ENCODE measurements at regions not wholly inside any gene's neighbourhood (a gene's known extent, or its start where the extent isn't known, plus 50 kb on each side); places are given as distances from the start of the nearest gene placed in this dataset.

- intact Hi-C loops (cut with micrococcal nuclease): no loop called here
- Mint-ChIP-seq H3K4me1 (peaks cover 20% of the 10 kb centered on the region), H3K36me3 (ENCODE audit: low read depth) (no peaks in the 10 kb centered on the region), H3K9me3 (peaks cover 11% of the 10 kb centered on the region), H3K27ac (no peak overlapping the region), H3K27me3 (no peaks in the 10 kb centered on the region), H3K4me3 (no peak overlapping the region)
- DNase-seq: peak; percentile 74
These were observed 112.3 kb upstream of the ANKH start for GRCh38 chr5:14983666-14984441.

- intact Hi-C loops (cut with micrococcal nuclease): no loop called here
- peaks cover 11% of the 10 kb centered on the region for H3K9me3 Mint-ChIP-seq
- no peaks in the 10 kb centered on the region for H3K36me3 Mint-ChIP-seq (ENCODE audit: low read depth)
- H3K27me3 Mint-ChIP-seq: peaks cover 2% of the 10 kb centered on the region
- peaks cover 20% of the 10 kb centered on the region for H3K4me1 Mint-ChIP-seq
- H3K4me3 Mint-ChIP-seq: no peak overlapping the region
- no peak for DNase-seq
- no peak overlapping the region for H3K27ac Mint-ChIP-seq
These were observed 109.1 kb upstream of the ANKH start for GRCh38 chr5:14980698-14981097.

- Mint-ChIP-seq H3K27ac (no peak overlapping the region), H3K4me1 (peaks cover 2% of the 10 kb centered on the region), H3K9me3 (peaks cover 11% of the 10 kb centered on the region), H3K27me3 (peaks cover 7% of the 10 kb centered on the region), H3K36me3 (ENCODE audit: low read depth) (no peaks in the 10 kb centered on the region), H3K4me3 (no peak overlapping the region)
- DNase-seq: no peak
- intact Hi-C loops (cut with micrococcal nuclease): no loop called here
These were observed 105.6 kb upstream of the ANKH start for GRCh38 chr5:14977058-14977685.

DNA sequence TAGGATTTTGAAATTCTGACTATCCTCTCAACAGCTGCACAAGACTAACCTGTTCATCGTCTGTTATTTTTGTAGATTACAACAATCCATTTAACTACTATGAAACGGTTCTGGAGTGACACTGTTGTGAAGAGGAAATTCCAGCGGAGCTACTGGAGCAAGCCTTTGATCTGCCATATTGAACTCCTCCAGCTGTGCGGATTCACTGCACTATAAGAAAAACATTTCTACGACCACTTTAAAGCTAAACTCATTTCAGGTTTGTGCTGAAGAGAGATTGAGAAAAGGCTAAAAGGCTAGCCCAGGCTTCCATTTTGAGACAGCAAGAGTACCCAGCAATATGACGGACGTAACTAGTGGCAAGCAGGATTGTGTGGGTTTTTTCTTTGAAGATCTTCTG lies 104.9 kb upstream of the ANKH start:
- Mint-ChIP-seq H3K27me3 (peaks cover 8% of the 10 kb centered on the region), H3K4me3 (no peak overlapping the region), H3K9me3 (peaks cover 11% of the 10 kb centered on the region), H3K36me3 (ENCODE audit: low read depth) (no peaks in the 10 kb centered on the region), H3K4me1 (peaks cover 2% of the 10 kb centered on the region), H3K27ac (no peak overlapping the region)
- intact Hi-C loops (cut with micrococcal nuclease): no loop called here
- DNase-seq: no peak

DNA sequence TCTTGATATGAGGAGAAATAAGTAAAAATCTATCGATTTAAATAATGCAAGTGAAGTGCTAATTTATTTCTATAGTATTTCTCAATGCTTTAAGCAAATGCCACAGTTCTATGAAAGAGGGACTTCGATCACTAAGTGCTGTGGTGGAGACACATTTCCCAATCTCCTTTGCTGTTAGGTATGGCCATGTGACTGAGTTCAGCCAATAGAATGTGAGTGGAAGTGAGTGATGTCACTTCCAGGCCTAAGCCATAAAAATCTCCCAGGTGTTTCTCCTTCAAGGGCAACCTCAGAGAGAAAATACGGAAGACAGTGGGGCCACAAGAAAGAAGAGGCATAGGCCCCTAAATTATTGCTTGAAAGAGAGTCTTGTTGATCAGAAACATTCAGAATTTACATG lies 100.3 kb upstream of the ANKH start:
- DNase-seq: no peak
- Mint-ChIP-seq H3K27me3 (peaks cover 7% of the 10 kb centered on the region), H3K36me3 (ENCODE audit: low read depth) (no peaks in the 10 kb centered on the region), H3K27ac (no peak overlapping the region), H3K4me1 (no peaks in the 10 kb centered on the region), H3K4me3 (no peak overlapping the region), H3K9me3 (peaks cover 3% of the 10 kb centered on the region)
- intact Hi-C loops (cut with micrococcal nuclease): no loop called here

DNA sequence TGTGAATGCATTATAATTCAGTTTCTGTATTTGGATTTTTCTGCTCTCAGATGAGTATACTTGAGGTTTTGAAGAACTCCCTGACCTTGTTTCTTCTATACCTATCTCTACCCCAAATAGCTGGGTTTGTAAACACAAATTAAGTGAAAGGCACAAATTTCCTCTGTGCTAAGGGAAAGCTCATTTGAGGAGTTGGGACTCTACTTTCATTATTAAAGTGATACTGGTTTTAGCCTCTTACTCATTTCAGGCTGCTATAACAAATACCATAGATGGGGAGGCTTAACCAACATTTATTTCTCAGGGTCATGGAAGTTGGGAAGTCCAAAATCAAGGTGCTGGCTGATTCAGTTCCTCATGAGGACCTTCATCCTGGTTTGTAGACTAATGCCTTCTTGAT lies 97.2 kb upstream of the ANKH start:
- no peaks in the 10 kb centered on the region for H3K36me3 Mint-ChIP-seq (ENCODE audit: low read depth)
- H3K27ac Mint-ChIP-seq: no peak overlapping the region
- intact Hi-C loops (cut with micrococcal nuclease): no loop called here
- H3K4me1 Mint-ChIP-seq: no peaks in the 10 kb centered on the region
- no peak overlapping the region for H3K4me3 Mint-ChIP-seq
- DNase-seq: no peak
- peaks cover 3% of the 10 kb centered on the region for H3K9me3 Mint-ChIP-seq
- peaks cover 5% of the 10 kb centered on the region for H3K27me3 Mint-ChIP-seq

DNA sequence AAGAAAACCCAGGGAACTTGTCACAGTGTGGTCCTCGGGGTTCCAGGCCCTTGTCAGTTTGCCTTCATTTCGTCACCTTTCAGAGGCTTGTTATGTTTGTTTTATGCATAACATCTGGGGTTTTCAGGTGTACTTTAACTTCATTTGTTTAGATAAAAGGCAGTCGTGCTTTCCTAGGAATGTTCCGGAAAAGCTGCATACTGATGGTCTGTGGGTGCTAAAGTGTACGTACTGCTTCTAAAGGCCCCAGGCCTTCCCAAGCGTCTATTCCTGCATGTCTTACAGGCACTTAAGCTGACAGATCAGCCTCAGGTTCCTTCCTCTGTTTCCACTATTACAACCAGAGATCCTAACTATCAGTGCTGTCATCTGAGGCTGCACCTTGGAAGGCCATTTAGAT lies 95.6 kb upstream of the ANKH start:
- no peak overlapping the region for H3K4me3 Mint-ChIP-seq
- H3K27me3 Mint-ChIP-seq: peaks cover 4% of the 10 kb centered on the region
- H3K36me3 Mint-ChIP-seq (ENCODE audit: low read depth): no peaks in the 10 kb centered on the region
- intact Hi-C loops (cut with micrococcal nuclease): no loop called here
- H3K27ac Mint-ChIP-seq: no peak overlapping the region
- H3K9me3 Mint-ChIP-seq: peaks cover 3% of the 10 kb centered on the region
- DNase-seq: no peak
- no peaks in the 10 kb centered on the region for H3K4me1 Mint-ChIP-seq

DNA sequence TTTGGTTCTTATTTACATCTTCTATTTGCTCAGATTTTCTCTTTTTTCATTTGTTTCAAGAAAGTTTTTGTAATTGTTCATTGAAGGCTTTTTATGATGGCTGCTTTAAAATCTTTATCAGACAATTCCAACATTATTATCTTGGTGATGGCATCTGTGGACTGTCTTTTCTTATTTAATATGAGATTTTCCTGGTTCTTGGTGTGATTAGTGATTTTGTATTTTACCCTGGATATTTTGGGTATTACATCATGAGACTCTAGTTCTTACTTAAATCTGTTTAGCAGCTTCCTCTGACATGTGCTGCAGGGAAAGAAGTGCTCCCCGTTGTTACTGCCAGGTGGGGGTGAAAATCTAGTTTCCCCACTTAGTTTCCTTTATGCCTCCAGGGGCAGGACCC lies 94.2 kb upstream of the ANKH start:
- intact Hi-C loops (cut with micrococcal nuclease): no loop called here
- Mint-ChIP-seq H3K9me3 (no peaks in the 10 kb centered on the region), H3K27ac (no peak overlapping the region), H3K4me3 (no peak overlapping the region), H3K4me1 (no peaks in the 10 kb centered on the region), H3K36me3 (ENCODE audit: low read depth) (no peaks in the 10 kb centered on the region), H3K27me3 (peaks cover 2% of the 10 kb centered on the region)
- no peak for DNase-seq

DNA sequence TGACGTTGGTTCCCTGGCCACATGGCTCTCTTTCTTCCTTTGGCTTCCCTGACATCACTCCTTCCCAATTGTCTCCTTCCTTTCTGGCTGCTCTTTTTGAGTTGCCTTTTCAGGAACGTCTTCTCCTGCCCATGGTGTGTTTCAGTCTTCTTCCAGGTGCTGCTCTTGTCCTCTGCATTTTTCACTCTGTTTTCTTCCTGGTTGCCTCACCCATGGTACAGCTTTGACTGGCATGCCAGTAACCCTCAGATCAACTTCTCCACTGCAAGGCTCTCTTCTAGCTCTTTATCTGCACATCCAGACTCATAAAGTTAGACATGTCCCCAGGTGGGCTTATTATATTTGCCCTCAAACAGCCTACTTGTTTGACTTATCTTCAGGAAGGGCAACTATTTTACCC lies 91.0 kb upstream of the ANKH start:
- Mint-ChIP-seq H3K36me3 (ENCODE audit: low read depth) (no peaks in the 10 kb centered on the region), H3K27ac (no peak overlapping the region), H3K27me3 (peaks cover 2% of the 10 kb centered on the region), H3K4me1 (no peaks in the 10 kb centered on the region), H3K4me3 (no peak overlapping the region), H3K9me3 (no peaks in the 10 kb centered on the region)
- DNase-seq: no peak
- intact Hi-C loops (cut with micrococcal nuclease): no loop called here

GRCh38 chr5:14960120-14960462 lies 88.5 kb upstream of the ANKH start:
- Mint-ChIP-seq H3K9me3 (no peaks in the 10 kb centered on the region), H3K36me3 (ENCODE audit: low read depth) (no peaks in the 10 kb centered on the region), H3K4me1 (no peaks in the 10 kb centered on the region), H3K4me3 (no peak overlapping the region), H3K27me3 (peaks cover 2% of the 10 kb centered on the region), H3K27ac (no peak overlapping the region)
- intact Hi-C loops (cut with micrococcal nuclease): no loop called here
- no peak for DNase-seq

DNA sequence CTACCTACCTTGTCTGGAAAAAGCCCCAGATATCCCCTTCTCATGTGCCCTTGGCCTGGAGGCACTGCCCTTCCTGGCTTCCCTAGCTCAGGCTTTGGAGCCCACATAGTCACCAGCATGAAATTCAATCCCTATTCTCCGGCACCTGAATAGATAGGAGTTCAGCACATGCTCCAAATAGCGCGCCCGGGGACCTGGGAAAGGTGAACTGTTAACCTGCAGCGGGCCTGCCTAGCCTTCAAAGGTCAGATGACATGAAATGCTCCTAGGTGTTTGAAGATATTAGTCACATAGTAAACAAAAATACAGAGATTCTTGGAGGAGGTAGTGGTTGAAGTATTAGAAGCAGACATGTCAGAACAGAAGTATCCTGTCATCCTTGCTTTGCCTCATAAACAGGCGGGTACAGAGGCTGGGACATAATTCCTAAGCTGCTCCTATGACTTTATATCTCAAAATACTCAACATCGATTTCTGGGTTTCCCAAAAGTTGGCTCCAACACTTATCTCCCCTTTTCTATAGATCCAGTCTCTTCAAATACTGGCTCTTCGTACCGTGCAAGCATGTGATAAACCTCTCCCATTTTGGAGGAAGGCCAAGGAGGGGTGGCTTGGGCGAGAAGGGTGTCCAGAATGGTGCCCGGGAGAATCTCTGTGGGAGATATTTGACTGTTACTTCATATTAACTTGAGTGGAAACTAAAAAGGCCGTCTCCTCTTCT lies 88.0 kb upstream of the ANKH start:
- intact Hi-C loops (cut with micrococcal nuclease): no loop called here
- peaks cover 2% of the 10 kb centered on the region for H3K27me3 Mint-ChIP-seq
- H3K27ac Mint-ChIP-seq: no peak overlapping the region

DNA sequence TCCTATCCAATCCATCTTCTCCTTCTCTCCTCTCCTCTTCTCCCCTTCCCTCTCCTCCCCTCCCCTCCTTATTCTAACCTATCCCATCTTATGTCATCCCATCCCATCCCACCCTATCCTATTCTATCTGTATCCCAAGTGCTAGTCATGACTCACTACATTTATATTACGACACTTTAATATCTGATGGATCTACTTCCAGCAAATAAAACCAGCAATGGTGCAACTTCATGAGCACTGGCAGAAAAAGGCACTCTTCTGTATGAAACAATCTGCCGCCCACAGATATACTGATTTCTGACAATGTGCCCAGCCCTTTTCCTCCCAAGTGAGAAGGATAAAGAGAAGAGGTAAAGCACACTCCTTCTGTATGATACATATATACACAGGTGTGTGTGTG lies 86.6 kb upstream of the ANKH start:
- intact Hi-C loops (cut with micrococcal nuclease): no loop called here
- no peak overlapping the region for H3K27ac Mint-ChIP-seq
- no peaks in the 10 kb centered on the region for H3K36me3 Mint-ChIP-seq (ENCODE audit: low read depth)
- no peaks in the 10 kb centered on the region for H3K4me1 Mint-ChIP-seq
- no peak for DNase-seq
- no peak overlapping the region for H3K4me3 Mint-ChIP-seq
- no peaks in the 10 kb centered on the region for H3K9me3 Mint-ChIP-seq
- H3K27me3 Mint-ChIP-seq: peaks cover 6% of the 10 kb centered on the region

More for the DNA sequence above, 88.0 kb upstream of the ANKH start:
- Mint-ChIP-seq H3K4me1 (no peaks in the 10 kb centered on the region), H3K4me3 (no peak overlapping the region), H3K9me3 (no peaks in the 10 kb centered on the region), H3K36me3 (ENCODE audit: low read depth) (no peaks in the 10 kb centered on the region)
- no peak for DNase-seq

DNA sequence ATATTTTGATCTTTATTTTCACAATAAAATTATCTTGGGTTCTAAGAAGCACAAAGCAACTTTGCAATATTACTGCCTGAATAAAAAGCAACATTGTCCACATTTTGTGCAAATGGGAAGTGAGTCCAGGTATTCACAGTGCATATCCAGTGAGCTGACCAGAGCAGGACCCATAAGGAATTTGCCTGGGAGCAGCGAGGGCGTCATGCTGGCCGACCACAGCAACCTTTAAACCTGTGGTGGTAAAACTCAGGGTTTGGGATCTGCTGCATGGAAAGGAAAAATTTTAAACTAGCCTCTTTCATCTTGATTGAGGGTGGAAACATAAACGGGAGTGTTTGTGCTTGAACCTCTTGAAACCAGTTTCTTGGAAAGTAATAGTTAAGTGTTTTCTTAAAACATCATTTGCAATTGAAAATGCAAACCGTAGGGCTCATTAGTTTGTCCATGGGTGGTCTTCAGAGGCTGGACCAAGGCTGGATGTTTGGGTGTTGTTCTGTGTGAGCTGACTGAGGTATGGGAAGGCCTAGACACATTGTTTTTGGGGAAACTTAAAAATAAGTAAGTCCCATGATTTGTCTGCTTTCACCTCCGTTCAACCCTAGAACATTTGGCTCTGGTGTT lies 85.0 kb upstream of the ANKH start:
- DNase-seq: no peak
- H3K27me3 Mint-ChIP-seq: peaks cover 3% of the 10 kb centered on the region
- H3K4me3 Mint-ChIP-seq: no peak overlapping the region
- H3K36me3 Mint-ChIP-seq (ENCODE audit: low read depth): no peaks in the 10 kb centered on the region
- H3K4me1 Mint-ChIP-seq: no peaks in the 10 kb centered on the region
- no peak overlapping the region for H3K27ac Mint-ChIP-seq
- intact Hi-C loops (cut with micrococcal nuclease): no loop called here
- H3K9me3 Mint-ChIP-seq: no peaks in the 10 kb centered on the region
